ENCODE measurements at regions not wholly inside any gene's neighbourhood (a gene's known extent, or its start where the extent isn't known, plus 50 kb on each side); places are given as distances from the start of the nearest gene placed in this dataset.

DNA sequence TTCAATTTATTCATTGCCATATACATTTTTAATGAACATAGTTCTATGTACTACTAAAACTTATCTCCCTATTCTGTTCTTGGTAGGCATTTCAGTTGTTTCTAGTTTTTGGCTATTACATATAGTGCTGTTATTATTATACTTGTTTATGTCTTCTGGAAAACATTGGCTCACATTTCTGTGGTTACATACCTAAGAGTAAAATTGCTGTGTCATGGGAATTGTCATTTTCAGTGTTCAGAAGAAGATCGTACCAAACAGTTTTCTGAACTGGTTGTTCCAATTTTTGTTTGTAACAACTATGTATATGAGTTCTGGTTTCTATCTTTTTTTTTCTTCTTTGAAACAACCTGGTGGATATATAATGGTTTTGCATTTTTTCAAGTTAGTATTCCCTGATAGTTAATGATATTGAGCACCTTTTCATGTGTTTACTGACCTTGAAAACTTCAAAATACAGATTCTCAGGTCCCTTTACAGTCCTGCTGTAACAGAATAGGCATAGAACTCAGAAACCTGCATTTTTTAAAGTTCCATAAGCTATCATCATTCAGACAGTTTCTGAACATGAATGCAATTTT lies 230.7 kb downstream of the JRKL start:
- no peak for TF ChIP-seq GABPA (tag; conservative IDR thresholded peaks at IDR 0.05; ENCODE audit: low read depth)
- no peak for TF ChIP-seq NFXL1 (CRISPR knock-in tag; IDR thresholded peaks at IDR 0.05)
- TF ChIP-seq, protein P1, sequence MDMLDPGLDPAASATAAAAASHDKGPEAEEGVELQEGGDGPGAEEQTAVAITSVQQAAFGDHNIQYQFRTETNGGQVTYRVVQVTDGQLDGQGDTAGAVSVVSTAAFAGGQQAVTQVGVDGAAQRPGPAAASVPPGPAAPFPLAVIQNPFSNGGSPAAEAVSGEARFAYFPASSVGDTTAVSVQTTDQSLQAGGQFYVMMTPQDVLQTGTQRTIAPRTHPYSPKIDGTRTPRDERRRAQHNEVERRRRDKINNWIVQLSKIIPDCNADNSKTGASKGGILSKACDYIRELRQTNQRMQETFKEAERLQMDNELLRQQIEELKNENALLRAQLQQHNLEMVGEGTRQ (CRISPR knock-in tag; IDR thresholded peaks at IDR 0.05): no peak
- TF ChIP-seq ARNT (IDR thresholded peaks at IDR 0.05): no peak
- no peak for TF ChIP-seq ELF4 (CRISPR knock-in tag; IDR thresholded peaks at IDR 0.05)
- no peak for TF ChIP-seq FOXM1 (IDR thresholded peaks at IDR 0.05; ENCODE audit: low read depth)
- TF ChIP-seq FOXM1 (CRISPR knock-in tag; IDR thresholded peaks at IDR 0.05; ENCODE audit: low read depth): no peak
- no peak for TF ChIP-seq ZFP36 (IDR thresholded peaks at IDR 0.05; ENCODE audit: low read depth, low read length, partially characterized antibody)
- no peak for TF ChIP-seq ADNP (tag; IDR thresholded peaks at IDR 0.05)
- TF ChIP-seq, protein P2, sequence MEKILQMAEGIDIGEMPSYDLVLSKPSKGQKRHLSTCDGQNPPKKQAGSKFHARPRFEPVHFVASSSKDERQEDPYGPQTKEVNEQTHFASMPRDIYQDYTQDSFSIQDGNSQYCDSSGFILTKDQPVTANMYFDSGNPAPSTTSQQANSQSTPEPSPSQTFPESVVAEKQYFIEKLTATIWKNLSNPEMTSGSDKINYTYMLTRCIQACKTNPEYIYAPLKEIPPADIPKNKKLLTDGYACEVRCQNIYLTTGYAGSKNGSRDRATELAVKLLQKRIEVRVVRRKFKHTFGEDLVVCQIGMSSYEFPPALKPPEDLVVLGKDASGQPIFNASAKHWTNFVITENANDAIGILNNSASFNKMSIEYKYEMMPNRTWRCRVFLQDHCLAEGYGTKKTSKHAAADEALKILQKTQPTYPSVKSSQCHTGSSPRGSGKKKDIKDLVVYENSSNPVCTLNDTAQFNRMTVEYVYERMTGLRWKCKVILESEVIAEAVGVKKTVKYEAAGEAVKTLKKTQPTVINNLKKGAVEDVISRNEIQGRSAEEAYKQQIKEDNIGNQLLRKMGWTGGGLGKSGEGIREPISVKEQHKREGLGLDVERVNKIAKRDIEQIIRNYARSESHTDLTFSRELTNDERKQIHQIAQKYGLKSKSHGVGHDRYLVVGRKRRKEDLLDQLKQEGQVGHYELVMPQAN (IDR thresholded peaks at IDR 0.05; ENCODE audit: borderline replicate concordance): no peak
- TF ChIP-seq, protein P3, sequence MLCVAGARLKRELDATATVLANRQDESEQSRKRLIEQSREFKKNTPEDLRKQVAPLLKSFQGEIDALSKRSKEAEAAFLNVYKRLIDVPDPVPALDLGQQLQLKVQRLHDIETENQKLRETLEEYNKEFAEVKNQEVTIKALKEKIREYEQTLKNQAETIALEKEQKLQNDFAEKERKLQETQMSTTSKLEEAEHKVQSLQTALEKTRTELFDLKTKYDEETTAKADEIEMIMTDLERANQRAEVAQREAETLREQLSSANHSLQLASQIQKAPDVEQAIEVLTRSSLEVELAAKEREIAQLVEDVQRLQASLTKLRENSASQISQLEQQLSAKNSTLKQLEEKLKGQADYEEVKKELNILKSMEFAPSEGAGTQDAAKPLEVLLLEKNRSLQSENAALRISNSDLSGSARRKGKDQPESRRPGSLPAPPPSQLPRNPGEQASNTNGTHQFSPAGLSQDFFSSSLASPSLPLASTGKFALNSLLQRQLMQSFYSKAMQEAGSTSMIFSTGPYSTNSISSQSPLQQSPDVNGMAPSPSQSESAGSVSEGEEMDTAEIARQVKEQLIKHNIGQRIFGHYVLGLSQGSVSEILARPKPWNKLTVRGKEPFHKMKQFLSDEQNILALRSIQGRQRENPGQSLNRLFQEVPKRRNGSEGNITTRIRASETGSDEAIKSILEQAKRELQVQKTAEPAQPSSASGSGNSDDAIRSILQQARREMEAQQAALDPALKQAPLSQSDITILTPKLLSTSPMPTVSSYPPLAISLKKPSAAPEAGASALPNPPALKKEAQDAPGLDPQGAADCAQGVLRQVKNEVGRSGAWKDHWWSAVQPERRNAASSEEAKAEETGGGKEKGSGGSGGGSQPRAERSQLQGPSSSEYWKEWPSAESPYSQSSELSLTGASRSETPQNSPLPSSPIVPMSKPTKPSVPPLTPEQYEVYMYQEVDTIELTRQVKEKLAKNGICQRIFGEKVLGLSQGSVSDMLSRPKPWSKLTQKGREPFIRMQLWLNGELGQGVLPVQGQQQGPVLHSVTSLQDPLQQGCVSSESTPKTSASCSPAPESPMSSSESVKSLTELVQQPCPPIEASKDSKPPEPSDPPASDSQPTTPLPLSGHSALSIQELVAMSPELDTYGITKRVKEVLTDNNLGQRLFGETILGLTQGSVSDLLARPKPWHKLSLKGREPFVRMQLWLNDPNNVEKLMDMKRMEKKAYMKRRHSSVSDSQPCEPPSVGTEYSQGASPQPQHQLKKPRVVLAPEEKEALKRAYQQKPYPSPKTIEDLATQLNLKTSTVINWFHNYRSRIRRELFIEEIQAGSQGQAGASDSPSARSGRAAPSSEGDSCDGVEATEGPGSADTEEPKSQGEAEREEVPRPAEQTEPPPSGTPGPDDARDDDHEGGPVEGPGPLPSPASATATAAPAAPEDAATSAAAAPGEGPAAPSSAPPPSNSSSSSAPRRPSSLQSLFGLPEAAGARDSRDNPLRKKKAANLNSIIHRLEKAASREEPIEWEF (CRISPR knock-in tag; IDR thresholded peaks at IDR 0.05): no peak
- TF ChIP-seq TARDBP (IDR thresholded peaks at IDR 0.05): no peak
- no peak for TF ChIP-seq ZNF282 (CRISPR knock-in tag; IDR thresholded peaks at IDR 0.05)

All from K562 (cell line).